C4-2B (cell line): ENCODE measurements at regions not wholly inside any gene's neighbourhood (a gene's known extent, or its start where the extent isn't known, plus 50 kb on each side); places are given as distances from the start of the nearest gene placed in this dataset.

Source experiments
- CTCF ChIP-seq: fragments of 450-650 bp; conservative IDR thresholded peaks from 2 replicates; pipeline ENCODE4 v1.5.1; 2017; ENCODE audit warnings: mild to moderate bottlenecking
- ZFX ChIP-seq: fragments of 450-650 bp; IDR thresholded peaks from 2 replicates; pipeline ENCODE4 v1.6.1; 2017

GRCh38 chr4:171397175-171397574 lies 416.0 kb upstream of the GALNTL6 start:
- TF ChIP-seq CTCF (no peak), ZFX (no peak)
